ENCODE measurements at regions not wholly inside any gene's neighbourhood (a gene's known extent, or its start where the extent isn't known, plus 50 kb on each side); places are given as distances from the start of the nearest gene placed in this dataset.

DNA sequence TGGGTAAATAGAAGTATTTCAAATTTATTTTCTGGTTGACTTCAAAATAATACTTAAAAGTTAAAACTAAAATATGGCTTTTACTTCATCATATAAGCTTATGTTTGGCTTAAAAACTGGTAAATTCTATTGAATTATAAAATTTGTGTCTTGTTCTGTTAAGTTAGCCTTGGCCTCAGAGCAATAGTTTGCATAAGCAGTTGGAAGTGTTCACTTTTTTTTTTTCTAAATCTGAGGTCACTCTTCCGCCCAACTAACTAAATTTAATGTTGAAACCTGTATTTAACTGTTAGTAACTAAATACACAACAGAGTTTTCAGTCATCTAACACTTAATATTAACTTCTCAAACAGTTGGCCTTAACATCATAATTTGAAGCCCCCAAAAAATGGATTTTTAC lies 871.7 kb upstream of the ADAMTS5 start:
- DNase-seq (ENCODE audit: low spot score): no peak
- Histone ChIP-seq H3K27ac (no peak overlapping the region), H3K4me3 (no peak overlapping the region)
- TF ChIP-seq, protein P1, sequence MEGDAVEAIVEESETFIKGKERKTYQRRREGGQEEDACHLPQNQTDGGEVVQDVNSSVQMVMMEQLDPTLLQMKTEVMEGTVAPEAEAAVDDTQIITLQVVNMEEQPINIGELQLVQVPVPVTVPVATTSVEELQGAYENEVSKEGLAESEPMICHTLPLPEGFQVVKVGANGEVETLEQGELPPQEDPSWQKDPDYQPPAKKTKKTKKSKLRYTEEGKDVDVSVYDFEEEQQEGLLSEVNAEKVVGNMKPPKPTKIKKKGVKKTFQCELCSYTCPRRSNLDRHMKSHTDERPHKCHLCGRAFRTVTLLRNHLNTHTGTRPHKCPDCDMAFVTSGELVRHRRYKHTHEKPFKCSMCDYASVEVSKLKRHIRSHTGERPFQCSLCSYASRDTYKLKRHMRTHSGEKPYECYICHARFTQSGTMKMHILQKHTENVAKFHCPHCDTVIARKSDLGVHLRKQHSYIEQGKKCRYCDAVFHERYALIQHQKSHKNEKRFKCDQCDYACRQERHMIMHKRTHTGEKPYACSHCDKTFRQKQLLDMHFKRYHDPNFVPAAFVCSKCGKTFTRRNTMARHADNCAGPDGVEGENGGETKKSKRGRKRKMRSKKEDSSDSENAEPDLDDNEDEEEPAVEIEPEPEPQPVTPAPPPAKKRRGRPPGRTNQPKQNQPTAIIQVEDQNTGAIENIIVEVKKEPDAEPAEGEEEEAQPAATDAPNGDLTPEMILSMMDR (IDR thresholded peaks at IDR 0.05): no peak

DNA sequence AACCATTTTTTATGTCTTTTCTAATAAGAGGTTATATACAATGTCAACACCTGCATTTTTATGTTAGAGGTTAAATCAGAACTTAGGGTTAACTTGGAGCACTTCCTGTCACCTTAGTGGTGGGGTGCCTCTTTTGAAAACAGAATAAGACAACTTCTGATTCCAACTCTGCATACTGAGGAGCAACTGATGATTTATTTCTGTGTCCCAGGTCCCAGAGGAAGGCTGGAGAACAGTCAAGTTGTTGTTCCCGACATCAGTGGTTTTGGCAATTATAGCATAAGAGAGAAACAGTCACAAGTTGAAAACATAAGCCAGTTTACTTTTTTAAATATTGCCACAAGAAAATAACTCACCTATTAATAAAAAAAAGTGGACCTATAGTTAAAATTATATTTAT lies 871.0 kb upstream of the ADAMTS5 start:
- TF ChIP-seq, protein P1 (IDR thresholded peaks at IDR 0.05): no peak
- Histone ChIP-seq H3K27ac (no peak overlapping the region), H3K4me3 (no peak overlapping the region)
- DNase-seq (ENCODE audit: low spot score): no peak

DNA sequence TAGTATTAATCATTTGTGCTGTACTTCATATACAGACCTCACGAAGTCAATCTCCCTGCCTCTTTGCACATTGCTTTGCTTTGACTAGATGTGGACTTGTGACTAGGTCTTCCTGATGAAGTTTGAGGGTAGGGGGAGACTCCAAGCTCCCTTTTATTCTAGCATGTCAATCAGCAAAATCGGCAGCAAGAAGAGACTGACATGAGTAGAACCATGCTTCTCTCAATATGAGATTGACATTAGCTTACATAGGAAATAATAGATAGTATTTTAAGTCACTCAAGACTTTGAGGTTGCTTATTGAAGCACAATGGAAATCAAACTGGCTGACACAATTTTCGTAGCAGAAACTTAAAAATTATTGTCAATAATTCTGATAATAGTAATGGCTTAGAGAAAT lies 866.4 kb upstream of the ADAMTS5 start:
- Histone ChIP-seq H3K27ac (no peak overlapping the region), H3K4me3 (no peak overlapping the region)
- TF ChIP-seq, protein P1 (IDR thresholded peaks at IDR 0.05): no peak
- DNase-seq (ENCODE audit: low spot score): no peak

DNA sequence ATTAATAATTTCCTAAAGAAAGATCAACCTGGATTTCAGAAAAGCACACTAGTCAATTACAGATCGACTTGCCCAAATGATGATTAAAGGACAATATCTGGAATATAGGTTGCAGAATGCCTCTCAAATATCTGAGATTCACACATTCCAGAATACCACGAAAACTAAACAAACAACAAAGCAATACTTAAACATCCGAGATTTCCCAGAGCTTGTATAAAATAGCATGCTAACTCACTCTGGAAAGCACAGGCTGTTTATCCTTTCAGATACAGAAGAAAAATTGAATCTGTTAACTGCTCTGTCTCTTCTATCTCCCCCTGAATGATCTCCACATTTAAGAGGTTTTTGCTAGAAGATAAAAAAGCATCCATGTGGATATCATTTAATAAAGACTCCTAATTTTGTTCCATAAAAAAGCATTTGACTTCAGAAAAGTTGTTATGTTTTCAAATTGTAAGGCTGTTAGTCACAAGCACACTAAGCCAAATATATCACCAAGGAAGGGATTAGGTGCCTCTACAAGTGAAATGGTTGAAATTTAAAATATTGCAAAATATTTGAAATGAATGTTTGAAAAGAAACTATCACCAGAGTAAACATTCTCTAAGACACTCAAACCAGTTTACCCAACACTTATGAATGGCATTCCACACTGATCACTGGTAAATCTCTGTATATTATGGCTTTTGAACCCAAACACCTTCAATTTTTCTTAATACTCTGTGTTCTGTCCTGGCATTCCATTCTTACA lies 865.1 kb upstream of the ADAMTS5 start:
- no peak for DNase-seq (ENCODE audit: low spot score)
- TF ChIP-seq, protein P1 (IDR thresholded peaks at IDR 0.05): no peak
- H3K27ac ChIP-seq: no peak overlapping the region
- no peak overlapping the region for H3K4me3 ChIP-seq

DNA sequence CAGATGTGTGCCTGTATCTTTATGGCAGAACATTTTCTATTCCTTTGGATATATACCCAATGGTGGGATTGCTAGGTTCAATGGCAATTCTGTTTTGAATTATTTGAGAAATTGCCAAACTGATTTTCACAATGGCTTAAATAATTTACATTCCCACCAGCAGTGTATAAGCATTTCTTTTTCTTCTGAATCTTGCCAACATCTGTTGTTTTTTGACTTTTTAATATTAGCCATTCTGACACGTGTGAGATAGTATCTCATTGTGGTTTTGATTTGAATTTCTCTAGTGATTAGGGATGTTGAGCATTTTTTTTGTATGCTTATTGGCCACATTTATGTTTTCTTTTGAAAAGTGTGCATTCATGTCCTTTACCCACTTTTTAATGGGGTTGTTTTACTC lies 864.3 kb upstream of the ADAMTS5 start:
- Histone ChIP-seq H3K4me3 (no peak overlapping the region), H3K27ac (no peak overlapping the region)
- DNase-seq (ENCODE audit: low spot score): no peak
- TF ChIP-seq, protein P1 (IDR thresholded peaks at IDR 0.05): no peak

DNA sequence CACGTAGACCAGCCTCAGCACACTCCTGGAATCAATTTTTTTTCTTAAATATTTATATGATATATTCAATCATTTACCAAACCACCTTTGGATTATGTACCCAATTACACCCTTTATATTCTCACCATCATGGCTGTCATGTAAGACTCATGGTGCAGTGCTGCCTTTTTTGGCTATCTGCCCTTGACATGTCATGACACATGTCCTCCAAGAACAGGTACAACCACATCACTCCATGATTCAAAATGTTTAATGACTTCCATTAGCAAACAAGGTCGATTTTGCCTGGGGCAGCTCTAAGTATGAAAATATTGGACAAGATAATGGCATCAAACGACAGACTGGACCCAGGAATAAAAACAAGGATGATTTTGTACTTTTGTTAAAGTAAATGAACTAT lies 861.1 kb upstream of the ADAMTS5 start:
- TF ChIP-seq, protein P1 (IDR thresholded peaks at IDR 0.05): no peak
- H3K27ac ChIP-seq: no peak overlapping the region
- H3K4me3 ChIP-seq: no peak overlapping the region
- no peak for DNase-seq (ENCODE audit: low spot score)

DNA sequence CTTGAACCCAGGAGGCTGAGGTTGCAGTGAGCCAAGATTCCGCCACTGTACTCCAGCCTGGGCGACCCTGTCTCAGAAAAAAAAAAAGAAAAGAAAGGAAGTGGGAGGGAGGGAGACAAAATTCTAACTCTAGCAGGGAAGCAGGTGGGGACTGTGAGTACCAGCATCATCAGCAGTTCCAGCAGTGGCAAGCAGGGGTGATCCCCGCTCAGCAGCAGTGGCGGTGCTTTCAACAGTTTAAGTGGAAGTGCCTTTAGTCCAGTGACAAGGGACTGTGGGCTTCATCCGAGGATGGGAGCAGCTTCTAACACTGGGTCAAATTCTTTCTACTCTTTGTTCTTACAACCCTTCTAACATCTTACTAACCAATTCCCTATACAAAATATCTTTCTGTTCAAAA lies 858.1 kb upstream of the ADAMTS5 start:
- Histone ChIP-seq H3K4me3 (no peak overlapping the region), H3K27ac (no peak overlapping the region)
- DNase-seq (ENCODE audit: low spot score): no peak
- TF ChIP-seq, protein P1 (IDR thresholded peaks at IDR 0.05): no peak

Measured in coronary artery (tissue), 2 donors.